AG04450 (cell line): ENCODE measurements at regions not wholly inside any gene's neighbourhood (a gene's known extent, or its start where the extent isn't known, plus 50 kb on each side); places are given as distances from the start of the nearest gene placed in this dataset.

Experiments used
- CTCF ChIA-PET: fragments of 300-600, 350-600 bp; formaldehyde crosslinking; extraction: SDS; loops from one replicate; lab custom pipeline; 2022; ENCODE audit warnings: antibody characterized with exemption, inconsistent platforms; lab: Charles Lee
- POLR2A ChIA-PET: fragments of 350-600 bp; formaldehyde crosslinking; extraction: SDS; loops from one replicate; lab custom pipeline; 2021; ENCODE audit warnings: antibody characterized with exemption, inconsistent platforms; lab: Yijun Ruan, JAX
- DNase-seq: peaks from one replicate; pipeline ENCODE4 v3.0.0-alpha.2; 2011; ENCODE audit warnings: low read depth, low spot score
- H3K27ac ChIP-seq: one replicate; pipeline ENCODE4 v1.5.1; 2012; ENCODE audit warnings: low read depth, low read length, control low read depth
- H3K27me3 ChIP-seq: one replicate; pipeline ENCODE4 v1.6.0; 2012; ENCODE audit warnings: low read length; ENCODE audit not compliant: control insufficient read depth, insufficient read depth
- H3K4me3 ChIP-seq: 2 replicates; pipeline ENCODE4 v1.5.1; 2011; ENCODE audit warnings: mild to moderate bottlenecking, low read depth, low read length, control low read depth
- H3K9me3 ChIP-seq: 2 replicates; pipeline ENCODE4 v1.5.1; 2012; ENCODE audit warnings: low read length; ENCODE audit not compliant: control insufficient read depth, insufficient read depth
- TF ChIP-seq, protein P1 (sequence below): IDR thresholded peaks from 2 replicates; pipeline ENCODE4 v1.5.1; 2011; ENCODE audit warnings: low read depth, low read length, control low read depth, inconsistent platforms

DNA sequence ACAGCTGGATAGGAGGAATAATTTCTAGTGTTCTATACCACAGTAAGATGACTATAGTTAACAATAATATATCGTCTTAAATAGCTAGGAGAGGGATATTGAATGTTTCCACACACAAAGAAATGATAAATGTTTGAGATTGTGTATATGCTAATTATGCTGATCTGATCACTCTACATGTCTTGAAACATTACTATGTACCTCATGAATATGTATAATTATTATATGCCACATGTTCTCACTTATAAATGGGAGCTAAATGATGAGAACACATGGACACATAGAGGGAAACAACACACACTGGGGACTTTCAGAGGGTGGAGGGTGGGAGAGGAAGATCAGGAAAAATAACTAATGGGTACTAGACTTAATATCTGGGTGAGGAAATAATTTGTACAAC, 53.2 kb upstream of the MAGEA4 start:
- POLR2A ChIA-PET, result no interaction called here
- no peaks in the 10 kb centered on the region for H3K9me3 ChIP-seq
- TF ChIP-seq, protein P1, sequence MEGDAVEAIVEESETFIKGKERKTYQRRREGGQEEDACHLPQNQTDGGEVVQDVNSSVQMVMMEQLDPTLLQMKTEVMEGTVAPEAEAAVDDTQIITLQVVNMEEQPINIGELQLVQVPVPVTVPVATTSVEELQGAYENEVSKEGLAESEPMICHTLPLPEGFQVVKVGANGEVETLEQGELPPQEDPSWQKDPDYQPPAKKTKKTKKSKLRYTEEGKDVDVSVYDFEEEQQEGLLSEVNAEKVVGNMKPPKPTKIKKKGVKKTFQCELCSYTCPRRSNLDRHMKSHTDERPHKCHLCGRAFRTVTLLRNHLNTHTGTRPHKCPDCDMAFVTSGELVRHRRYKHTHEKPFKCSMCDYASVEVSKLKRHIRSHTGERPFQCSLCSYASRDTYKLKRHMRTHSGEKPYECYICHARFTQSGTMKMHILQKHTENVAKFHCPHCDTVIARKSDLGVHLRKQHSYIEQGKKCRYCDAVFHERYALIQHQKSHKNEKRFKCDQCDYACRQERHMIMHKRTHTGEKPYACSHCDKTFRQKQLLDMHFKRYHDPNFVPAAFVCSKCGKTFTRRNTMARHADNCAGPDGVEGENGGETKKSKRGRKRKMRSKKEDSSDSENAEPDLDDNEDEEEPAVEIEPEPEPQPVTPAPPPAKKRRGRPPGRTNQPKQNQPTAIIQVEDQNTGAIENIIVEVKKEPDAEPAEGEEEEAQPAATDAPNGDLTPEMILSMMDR, result no peak
- CTCF ChIA-PET, result interaction anchor here (0.7 to 1.3 kb wide), 3 partner anchors 34 to 118 kb away, joined by 3 to 4 read pairs (median 3); no protein-coding TSS in a partner anchor
- no peaks in the 10 kb centered on the region for H3K27me3 ChIP-seq
- H3K4me3 ChIP-seq, result no peak overlapping the region
- no peak overlapping the region for H3K27ac ChIP-seq
- DNase-seq, result no peak

DNA sequence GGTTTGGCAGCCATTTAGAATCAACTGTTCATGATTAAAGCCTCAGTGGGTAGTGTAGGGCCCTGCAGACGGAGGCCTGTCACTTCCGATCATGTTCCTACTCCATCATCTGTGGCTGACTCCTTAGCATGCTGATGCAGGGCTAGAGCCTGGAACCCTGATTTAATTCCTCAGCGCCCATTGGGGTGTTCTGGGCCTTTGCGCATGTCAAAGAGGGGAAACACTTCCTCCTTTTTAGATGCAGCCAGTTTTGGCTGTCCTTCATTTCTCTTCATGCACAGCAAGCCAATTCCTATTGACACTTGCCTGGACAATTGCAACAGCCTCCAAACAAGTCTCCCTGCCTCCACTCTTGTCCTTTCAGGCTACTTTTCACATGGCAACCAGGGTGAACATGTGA, 51.9 kb upstream of the MAGEA4 start:
- Histone ChIP-seq H3K27ac (no peak overlapping the region), H3K4me3 (no peak overlapping the region), H3K9me3 (no peaks in the 10 kb centered on the region), H3K27me3 (no peaks in the 10 kb centered on the region)
- ChIA-PET CTCF (no interaction called here), POLR2A (no interaction called here)
- DNase-seq, result no peak
- TF ChIP-seq, protein P1, result no peak
